GM19240 (cell line): ENCODE measurements at regions not wholly inside any gene's neighbourhood (a gene's known extent, or its start where the extent isn't known, plus 50 kb on each side); places are given as distances from the start of the nearest gene placed in this dataset.
"Not testable (repeated sequence)": the region's sequence is repeated elsewhere in the genome, so short reads cannot be mapped to it uniquely, and the experiment has no call there.

Source experiments
- DNase-seq: peaks from one replicate; pipeline ENCODE4 v3.0.0; 2011; ENCODE audit warnings: low spot score; ENCODE audit not compliant: insufficient read length

DNA sequence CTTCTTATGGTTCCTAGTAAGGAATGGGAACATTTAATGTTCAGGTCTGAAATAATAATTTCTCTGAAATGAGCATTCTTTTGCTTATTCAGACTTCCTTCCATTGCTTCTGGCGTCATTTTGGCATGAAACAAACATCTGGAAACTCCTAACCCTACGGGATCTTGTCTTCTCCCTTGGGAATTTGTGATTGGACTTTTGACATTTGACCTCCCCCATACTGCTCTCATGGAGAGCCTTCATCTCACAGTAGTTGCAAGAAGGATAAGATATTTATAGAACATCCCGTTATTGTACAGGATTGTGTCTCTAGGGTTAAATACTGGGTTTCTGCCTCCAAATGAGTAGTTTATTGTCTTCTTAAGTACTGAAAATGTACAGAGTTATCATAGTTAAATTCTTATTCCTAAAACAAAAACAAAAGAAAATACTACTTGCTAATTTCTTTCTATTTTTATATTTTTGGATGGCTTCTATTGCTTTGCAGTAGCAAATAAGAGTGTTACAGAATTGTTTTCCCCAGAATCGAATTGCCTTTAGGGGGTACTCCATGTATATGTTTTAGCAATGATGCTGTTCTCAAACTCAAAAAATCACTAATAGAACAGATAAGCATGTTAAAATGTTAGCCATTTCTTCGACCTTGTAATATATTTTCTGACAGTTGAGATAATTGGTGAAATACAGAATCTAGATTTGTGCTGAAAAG is 366.8 kb downstream of the DLEU7 start:
- DNase-seq: no peak

GRCh38 chr13:50481936-50482335 is 361.6 kb downstream of the DLEU7 start:
- DNase-seq: no peak

DNA sequence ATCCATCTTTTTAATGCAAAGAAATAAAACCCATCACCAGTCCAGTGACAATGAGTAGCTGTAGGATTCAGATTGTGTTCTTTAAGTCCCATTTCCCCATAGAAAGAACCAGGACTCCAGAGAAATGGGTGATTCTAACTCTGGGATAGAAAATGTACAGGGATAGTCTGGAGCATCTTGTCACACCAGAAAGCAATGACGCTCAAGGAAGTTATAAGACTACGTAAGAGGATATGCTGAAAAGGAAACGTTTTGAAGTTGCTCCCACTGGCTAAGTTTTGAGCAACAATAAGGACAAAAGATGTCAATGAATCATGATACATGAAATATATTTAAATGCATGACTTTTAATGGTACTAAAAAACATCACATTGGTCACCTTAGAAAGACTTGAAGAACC is 360.1 kb downstream of the DLEU7 start:
- DNase-seq: no peak

- no peak for DNase-seq
These were observed 358.9 kb downstream of the DLEU7 start for GRCh38 chr13:50484472-50485113.

GRCh38 chr13:50485979-50486935 is 357.2 kb downstream of the DLEU7 start:
- no peak for DNase-seq

- DNase-seq: no peak
These were observed 349.8 kb downstream of the DLEU7 start for GRCh38 chr13:50493683-50494082.

DNA sequence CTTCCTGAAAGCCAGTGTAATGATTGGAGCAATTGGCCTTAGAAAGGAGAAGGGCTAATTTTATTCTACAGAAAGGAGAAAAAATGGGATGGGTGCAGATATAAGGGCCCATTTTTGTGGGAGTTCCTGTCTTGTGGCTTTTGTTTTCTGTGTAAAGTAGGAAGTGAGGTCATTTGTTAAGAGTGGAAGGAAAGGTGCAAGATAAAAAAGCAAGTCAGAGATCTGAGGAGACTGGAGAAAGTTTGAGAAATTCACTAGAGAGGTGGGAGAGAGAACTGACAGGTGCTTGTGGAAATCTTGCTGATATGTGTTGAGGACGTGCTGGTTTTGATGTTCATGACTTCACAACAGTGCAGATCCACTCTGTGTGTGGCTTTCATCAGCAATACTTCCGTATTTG is 349.4 kb downstream of the DLEU7 start:
- no peak for DNase-seq

DNA sequence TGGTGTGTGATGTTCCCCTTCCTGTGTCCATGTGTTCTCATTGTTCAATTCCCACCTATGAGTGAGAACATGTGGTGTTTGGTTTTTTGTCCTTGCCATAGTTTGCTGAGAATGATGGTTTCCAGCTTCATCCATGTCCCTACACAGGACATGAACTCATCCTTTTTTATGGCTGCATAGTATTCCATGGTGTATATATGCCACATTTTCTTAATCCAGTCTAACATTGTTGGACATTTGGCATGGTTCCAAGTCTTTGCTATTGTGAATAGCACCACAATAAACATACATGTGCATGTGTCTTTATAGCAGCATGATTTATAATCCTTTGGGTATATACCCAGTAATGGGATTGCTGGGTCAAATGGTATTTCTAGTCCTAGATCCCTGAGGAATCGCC is 340.3 kb downstream of the DLEU7 start:
- not testable (repeated sequence) for DNase-seq

GRCh38 chr13:50509167-50509566 is 334.3 kb downstream of the DLEU7 start:
- DNase-seq: no peak

DNA sequence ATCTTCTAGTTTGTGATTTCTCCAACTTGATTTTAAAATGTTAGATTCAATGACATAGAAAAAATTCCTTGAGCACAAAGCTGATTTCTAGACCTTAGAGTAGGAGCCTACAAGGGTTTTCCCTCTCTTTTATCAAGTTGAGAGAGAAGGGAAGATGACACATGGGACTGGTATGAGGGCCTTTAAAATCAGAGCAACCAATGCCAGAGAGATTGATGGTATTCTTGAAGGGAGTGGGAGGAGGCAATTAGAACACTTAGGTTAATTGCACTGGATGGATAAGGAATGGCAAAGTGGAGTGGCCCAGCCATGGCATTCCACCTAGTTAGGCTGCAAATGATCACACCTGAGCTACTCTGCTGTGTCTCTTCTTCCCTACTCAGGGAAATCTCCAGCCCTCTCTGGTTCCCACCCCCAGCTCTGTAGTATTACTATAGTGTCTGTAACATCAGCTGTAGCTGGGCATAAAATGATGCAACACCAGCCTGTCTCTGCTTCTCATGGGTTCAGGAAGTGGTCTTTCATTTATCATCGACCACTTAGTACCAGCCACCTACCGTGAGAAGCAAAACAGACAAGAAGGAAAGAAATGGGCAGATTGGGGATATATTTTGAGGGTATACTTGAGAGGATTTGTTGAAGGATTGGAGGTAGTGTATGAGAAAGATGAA is 333.6 kb downstream of the DLEU7 start:
- no peak for DNase-seq

- DNase-seq: not testable (repeated sequence)
These were observed 332.5 kb downstream of the DLEU7 start for GRCh38 chr13:50510885-50511545.

DNA sequence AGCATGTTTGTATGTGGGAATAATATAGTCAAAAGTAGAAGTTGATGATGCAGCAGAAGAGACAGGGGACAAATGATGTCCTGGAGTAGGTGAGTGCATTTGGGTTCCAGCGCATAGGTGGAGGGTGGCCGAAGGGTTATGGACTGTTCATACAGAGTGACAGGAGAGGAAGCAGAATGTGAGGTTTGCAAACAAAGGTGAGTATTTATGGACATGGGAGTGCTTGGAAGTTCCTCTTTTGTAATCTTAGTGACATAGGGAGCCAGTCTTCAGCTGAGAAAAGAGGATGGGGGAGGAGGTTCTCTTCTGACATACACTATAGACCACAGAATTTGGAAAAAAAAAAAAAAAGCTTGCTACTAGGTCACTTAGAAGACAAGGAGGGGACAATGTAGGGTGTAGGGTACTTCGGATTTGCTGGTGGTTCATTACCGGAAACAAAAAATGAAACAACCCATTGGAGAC is 331.6 kb downstream of the DLEU7 start:
- no peak for DNase-seq

DNA sequence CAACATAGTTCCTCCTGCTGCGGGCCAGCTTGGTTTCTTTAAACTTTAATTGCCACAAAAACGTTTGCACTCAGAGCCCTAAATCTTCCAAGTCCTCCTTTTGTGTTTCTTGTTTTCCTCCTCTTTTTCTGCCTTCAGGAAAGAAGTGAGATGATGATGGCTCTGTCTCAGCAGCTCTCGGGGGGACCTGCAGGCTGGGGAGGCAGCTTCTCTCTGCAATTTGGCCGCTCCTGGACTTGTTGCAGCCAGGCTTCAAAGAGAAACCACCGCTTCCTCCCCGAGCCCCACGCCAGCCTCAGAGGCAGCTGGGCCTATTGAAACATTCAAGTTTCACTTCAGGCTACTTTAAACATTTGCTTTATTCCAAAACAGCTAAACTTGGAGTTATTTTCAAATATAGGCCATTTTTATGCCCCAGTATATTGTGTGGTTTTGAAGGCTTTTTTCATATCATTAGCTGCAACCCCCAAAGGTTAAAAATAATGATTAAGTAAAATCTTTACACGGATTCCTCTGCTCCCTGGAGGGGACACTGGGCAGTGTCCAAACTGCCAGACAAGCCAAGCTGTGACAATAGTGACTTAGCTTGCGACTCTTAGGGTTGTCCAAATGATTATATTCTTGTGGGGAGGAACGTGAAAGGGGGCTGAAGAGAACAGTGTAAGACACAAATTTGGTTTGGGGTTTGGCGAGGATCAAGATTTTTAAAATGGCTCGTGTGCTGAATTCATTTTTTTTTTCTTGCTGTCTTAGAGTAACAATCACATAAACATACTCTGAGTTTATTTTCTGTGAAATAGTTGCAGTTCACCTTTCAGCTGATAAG is 330.8 kb downstream of the DLEU7 start:
- DNase-seq: peak; percentile 45

DNA sequence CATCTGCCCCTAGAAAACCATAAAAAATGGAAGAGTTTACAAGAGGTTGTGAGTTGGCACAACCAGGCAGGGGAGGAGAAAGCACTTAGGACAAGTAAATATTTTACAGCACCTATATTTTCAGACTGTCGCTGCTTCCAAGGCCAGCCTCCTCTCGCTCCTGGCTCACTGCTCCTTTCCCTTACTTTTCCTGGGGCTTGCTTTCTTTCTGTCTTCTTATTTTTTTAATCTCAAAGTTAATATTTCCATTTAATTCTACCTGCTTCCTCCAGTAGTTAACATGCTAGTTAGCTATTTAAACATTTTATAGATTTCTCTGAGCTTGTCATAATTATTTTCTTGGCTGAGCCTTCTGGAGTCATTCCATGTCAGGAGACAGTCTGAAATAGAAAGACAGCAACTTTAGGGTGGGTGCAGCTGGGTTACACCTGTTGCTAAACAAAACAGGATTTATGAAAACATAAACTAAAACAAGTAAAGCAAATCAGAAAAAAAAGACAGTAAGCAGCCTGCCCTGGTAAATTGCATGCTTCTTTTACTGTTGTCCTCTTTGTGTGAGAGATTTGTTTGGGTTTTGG is 330.1 kb downstream of the DLEU7 start:
- no peak for DNase-seq

DNA sequence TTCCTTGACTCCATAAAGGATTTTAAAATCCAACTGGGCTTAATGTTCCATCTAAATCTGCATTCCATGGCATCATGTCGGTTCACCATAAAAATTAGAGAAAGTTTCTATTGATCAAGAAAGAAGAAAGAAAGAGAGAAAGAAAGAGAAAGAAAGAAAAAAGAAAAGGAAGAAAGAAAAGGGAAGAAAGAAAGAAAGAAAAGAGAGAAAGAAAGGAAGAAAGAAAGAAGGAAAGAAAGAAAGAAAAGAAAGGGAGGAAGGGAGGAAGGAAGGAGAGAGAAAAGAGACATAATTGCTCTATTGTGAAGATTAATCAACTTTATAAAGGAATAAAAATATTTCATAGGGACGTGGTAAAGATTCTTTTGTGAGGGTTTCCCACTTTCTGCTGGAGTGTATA is 329.2 kb downstream of the DLEU7 start:
- no peak for DNase-seq

DNA sequence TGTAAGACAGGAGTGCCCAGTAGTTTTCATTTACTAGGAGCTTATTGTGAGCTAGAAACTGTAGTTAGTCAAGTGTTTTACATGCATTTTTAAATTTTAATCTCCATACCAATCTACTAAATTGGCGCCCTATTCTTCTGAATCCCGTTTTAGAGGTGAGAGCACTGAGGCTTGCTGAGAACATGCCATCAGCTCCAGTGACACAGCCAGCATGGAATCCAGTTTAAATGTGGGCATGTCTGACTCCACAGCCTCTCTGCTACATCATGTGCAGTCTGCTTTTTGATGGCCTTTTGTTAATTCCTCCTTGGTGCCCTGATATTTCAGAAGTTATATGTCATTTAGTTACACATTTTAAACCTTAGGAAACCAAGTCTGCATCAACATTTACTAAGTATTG is 325.4 kb downstream of the DLEU7 start:
- no peak for DNase-seq

GRCh38 chr13:50518781-50519201 is 324.7 kb downstream of the DLEU7 start:
- DNase-seq: no peak

DNA sequence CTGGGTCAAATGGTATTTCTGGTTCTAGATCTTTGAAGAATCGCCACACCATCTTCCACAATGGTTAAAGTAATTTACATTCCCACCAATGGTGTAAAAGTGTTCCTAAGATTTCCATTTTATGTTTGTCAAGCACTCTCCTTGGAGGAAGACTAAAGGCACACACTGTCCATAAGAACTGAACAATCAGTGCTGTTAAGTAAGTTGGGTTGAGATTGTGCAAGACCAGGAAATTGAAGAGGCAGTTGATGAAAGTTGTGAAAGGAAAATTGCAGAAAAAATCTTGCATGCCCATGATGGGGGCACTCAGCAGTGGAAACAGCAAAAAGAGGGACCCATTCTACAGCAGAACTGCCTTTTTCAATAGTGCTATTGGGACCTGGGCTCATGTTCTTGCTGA is 323.6 kb downstream of the DLEU7 start:
- no peak for DNase-seq

DNA sequence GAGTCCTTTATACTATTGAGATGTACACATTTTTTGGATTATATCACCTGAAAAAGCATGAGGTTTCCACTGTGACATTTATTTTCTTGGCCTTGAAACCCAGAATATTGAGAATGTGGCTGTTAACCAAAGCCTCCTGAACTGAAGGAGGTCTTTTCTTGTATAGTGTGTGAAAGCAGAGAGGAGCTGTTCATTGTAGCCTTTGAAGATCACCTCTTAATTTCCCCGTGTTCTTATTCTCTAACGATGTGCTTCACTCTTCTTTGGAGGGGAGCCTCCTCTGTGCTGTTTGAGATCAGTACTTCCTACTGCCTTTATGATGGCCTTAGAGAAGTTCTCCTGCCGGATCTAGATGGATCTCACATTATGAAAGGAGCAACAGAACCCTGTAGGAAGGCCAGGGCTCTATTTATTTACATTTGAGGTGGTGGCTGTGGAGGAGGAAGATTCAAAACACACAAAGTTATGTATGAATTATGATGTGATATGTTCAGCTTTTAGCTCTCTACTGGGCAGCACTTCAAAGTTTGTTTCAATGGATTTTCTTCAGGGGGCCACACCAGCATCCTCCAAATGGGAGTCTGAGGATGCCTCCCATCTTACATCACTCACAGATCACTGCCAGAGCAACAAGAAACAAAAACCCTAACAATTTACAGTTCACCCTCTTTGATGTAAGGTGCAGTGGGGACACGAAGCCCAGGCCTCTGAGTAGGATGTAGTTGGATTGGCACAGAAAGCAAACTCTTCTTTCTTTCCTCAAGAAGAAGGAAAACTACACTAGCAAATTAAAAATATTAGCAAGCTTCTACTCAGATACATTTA is 322.3 kb downstream of the DLEU7 start:
- DNase-seq: no peak
